ENCODE measurements at regions not wholly inside any gene's neighbourhood (a gene's known extent, or its start where the extent isn't known, plus 50 kb on each side); places are given as distances from the start of the nearest gene placed in this dataset.
"Not testable (repeated sequence)": the region's sequence is repeated elsewhere in the genome, so short reads cannot be mapped to it uniquely, and the experiment has no call there.

- no peak for DNase-seq (ENCODE audit: low read depth, low spot score)
These were observed 385.2 kb downstream of the GPAT3 start for GRCh38 chr4:83921124-83921523.

- no peak for DNase-seq (ENCODE audit: low read depth, low spot score)
These were observed 384.5 kb downstream of the GPAT3 start for GRCh38 chr4:83920375-83920774.

GRCh38 chr4:83917572-83917971 lies 381.7 kb downstream of the GPAT3 start:
- no peak for DNase-seq (ENCODE audit: low read depth, low spot score)

GRCh38 chr4:83910693-83911092 lies 374.8 kb downstream of the GPAT3 start:
- no peak for DNase-seq (ENCODE audit: low read depth, low spot score)

- no peak for DNase-seq (ENCODE audit: low read depth, low spot score)
These were observed 370.7 kb downstream of the GPAT3 start for GRCh38 chr4:83906561-83906960.

- DNase-seq (ENCODE audit: low read depth, low spot score) = no peak
These were observed 370.0 kb downstream of the GPAT3 start for GRCh38 chr4:83905952-83906351.

GRCh38 chr4:83903740-83904139 lies 367.8 kb downstream of the GPAT3 start:
- DNase-seq (ENCODE audit: low read depth, low spot score) = not testable (repeated sequence)

GRCh38 chr4:83894831-83895230 lies 358.9 kb downstream of the GPAT3 start:
- DNase-seq (ENCODE audit: low read depth, low spot score) = no peak

GRCh38 chr4:83890816-83891215 lies 354.9 kb downstream of the GPAT3 start:
- DNase-seq (ENCODE audit: low read depth, low spot score) = no peak

GRCh38 chr4:83890231-83890630 lies 354.3 kb downstream of the GPAT3 start:
- DNase-seq (ENCODE audit: low read depth, low spot score) = no peak

- DNase-seq (ENCODE audit: low read depth, low spot score) = no peak
These were observed 353.9 kb downstream of the GPAT3 start for GRCh38 chr4:83889802-83890201.

- no peak for DNase-seq (ENCODE audit: low read depth, low spot score)
These were observed 349.6 kb downstream of the GPAT3 start for GRCh38 chr4:83885256-83886182.

- no peak for DNase-seq (ENCODE audit: low read depth, low spot score)
These were observed 340.1 kb downstream of the GPAT3 start for GRCh38 chr4:83876047-83876446.

- no peak for DNase-seq (ENCODE audit: low read depth, low spot score)
These were observed 339.5 kb downstream of the GPAT3 start for GRCh38 chr4:83875437-83875836.

GRCh38 chr4:83873996-83874395 lies 338.1 kb downstream of the GPAT3 start:
- no peak for DNase-seq (ENCODE audit: low read depth, low spot score)

- DNase-seq (ENCODE audit: low read depth, low spot score) = no peak
These were observed 334.5 kb downstream of the GPAT3 start for GRCh38 chr4:83870328-83870950.

GRCh38 chr4:83866834-83867621 lies 331.1 kb downstream of the GPAT3 start:
- no peak for DNase-seq (ENCODE audit: low read depth, low spot score)

GRCh38 chr4:83865417-83866150 lies 329.7 kb downstream of the GPAT3 start:
- DNase-seq (ENCODE audit: low read depth, low spot score) = no peak

GRCh38 chr4:83864097-83864817 lies 328.3 kb downstream of the GPAT3 start:
- DNase-seq (ENCODE audit: low read depth, low spot score) = no peak

GRCh38 chr4:83862471-83862870 lies 326.6 kb downstream of the GPAT3 start:
- no peak for DNase-seq (ENCODE audit: low read depth, low spot score)

GRCh38 chr4:83860200-83860599 lies 324.3 kb downstream of the GPAT3 start:
- no peak for DNase-seq (ENCODE audit: low read depth, low spot score)

Data from smooth muscle cell of the brain vasculature (primary cell).